ENCODE measurements at regions not wholly inside any gene's neighbourhood (a gene's known extent, or its start where the extent isn't known, plus 50 kb on each side); places are given as distances from the start of the nearest gene placed in this dataset.

- TF ChIP-seq RARB (CRISPR knock-in tag; IDR thresholded peaks at IDR 0.05) (no peak), GLIS3 (CRISPR knock-in tag; IDR thresholded peaks at IDR 0.05) (no peak), ZFP3 (CRISPR knock-in tag; IDR thresholded peaks at IDR 0.05) (no peak), OSR1 (CRISPR knock-in tag; IDR thresholded peaks at IDR 0.05) (no peak), ZFP30 (CRISPR knock-in tag; IDR thresholded peaks at IDR 0.05) (no peak), ZNF565 (CRISPR knock-in tag; conservative IDR thresholded peaks at IDR 0.05; ENCODE audit: low read depth) (no peak), ZNF70 (CRISPR knock-in tag; IDR thresholded peaks at IDR 0.05) (no peak), ZNF8 (CRISPR knock-in tag; IDR thresholded peaks at IDR 0.05) (no peak), CSDC2 (CRISPR knock-in tag; IDR thresholded peaks at IDR 0.05) (no peak), SNAI2 (CRISPR knock-in tag; IDR thresholded peaks at IDR 0.05) (no peak), ARNTL (CRISPR knock-in tag; IDR thresholded peaks at IDR 0.05; ENCODE audit: borderline replicate concordance, low read depth) (no peak), ZC3H10 (CRISPR knock-in tag; IDR thresholded peaks at IDR 0.05) (no peak), BACH2 (CRISPR knock-in tag; IDR thresholded peaks at IDR 0.05; ENCODE audit: borderline replicate concordance) (no peak), ESRRG (CRISPR knock-in tag; IDR thresholded peaks at IDR 0.05) (no peak), PPARA (CRISPR knock-in tag; IDR thresholded peaks at IDR 0.05; ENCODE audit: borderline replicate concordance) (no peak), TCF4 (CRISPR knock-in tag; IDR thresholded peaks at IDR 0.05; ENCODE audit: borderline replicate concordance) (no peak), POU6F1 (CRISPR knock-in tag; IDR thresholded peaks at IDR 0.05; ENCODE audit: borderline replicate concordance, low read depth) (no peak)
- TF ChIP-seq, protein P1, sequence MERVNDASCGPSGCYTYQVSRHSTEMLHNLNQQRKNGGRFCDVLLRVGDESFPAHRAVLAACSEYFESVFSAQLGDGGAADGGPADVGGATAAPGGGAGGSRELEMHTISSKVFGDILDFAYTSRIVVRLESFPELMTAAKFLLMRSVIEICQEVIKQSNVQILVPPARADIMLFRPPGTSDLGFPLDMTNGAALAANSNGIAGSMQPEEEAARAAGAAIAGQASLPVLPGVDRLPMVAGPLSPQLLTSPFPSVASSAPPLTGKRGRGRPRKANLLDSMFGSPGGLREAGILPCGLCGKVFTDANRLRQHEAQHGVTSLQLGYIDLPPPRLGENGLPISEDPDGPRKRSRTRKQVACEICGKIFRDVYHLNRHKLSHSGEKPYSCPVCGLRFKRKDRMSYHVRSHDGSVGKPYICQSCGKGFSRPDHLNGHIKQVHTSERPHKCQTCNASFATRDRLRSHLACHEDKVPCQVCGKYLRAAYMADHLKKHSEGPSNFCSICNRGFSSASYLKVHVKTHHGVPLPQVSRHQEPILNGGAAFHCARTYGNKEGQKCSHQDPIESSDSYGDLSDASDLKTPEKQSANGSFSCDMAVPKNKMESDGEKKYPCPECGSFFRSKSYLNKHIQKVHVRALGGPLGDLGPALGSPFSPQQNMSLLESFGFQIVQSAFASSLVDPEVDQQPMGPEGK (CRISPR knock-in tag; IDR thresholded peaks at IDR 0.05; ENCODE audit: borderline replicate concordance): no peak
- TF ChIP-seq, protein P2, sequence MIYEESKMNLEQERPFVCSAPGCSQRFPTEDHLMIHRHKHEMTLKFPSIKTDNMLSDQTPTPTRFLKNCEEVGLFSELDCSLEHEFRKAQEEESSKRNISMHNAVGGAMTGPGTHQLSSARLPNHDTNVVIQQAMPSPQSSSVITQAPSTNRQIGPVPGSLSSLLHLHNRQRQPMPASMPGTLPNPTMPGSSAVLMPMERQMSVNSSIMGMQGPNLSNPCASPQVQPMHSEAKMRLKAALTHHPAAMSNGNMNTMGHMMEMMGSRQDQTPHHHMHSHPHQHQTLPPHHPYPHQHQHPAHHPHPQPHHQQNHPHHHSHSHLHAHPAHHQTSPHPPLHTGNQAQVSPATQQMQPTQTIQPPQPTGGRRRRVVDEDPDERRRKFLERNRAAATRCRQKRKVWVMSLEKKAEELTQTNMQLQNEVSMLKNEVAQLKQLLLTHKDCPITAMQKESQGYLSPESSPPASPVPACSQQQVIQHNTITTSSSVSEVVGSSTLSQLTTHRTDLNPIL (CRISPR knock-in tag; IDR thresholded peaks at IDR 0.05; ENCODE audit: low read depth): no peak
- TF ChIP-seq, protein P3, sequence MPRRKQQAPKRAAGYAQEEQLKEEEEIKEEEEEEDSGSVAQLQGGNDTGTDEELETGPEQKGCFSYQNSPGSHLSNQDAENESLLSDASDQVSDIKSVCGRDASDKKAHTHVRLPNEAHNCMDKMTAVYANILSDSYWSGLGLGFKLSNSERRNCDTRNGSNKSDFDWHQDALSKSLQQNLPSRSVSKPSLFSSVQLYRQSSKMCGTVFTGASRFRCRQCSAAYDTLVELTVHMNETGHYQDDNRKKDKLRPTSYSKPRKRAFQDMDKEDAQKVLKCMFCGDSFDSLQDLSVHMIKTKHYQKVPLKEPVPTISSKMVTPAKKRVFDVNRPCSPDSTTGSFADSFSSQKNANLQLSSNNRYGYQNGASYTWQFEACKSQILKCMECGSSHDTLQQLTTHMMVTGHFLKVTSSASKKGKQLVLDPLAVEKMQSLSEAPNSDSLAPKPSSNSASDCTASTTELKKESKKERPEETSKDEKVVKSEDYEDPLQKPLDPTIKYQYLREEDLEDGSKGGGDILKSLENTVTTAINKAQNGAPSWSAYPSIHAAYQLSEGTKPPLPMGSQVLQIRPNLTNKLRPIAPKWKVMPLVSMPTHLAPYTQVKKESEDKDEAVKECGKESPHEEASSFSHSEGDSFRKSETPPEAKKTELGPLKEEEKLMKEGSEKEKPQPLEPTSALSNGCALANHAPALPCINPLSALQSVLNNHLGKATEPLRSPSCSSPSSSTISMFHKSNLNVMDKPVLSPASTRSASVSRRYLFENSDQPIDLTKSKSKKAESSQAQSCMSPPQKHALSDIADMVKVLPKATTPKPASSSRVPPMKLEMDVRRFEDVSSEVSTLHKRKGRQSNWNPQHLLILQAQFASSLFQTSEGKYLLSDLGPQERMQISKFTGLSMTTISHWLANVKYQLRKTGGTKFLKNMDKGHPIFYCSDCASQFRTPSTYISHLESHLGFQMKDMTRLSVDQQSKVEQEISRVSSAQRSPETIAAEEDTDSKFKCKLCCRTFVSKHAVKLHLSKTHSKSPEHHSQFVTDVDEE (CRISPR knock-in tag; IDR thresholded peaks at IDR 0.05): no peak
- ATAC-seq: no peak
Observed at GRCh38 chr12:107264667-107265066, 171.3 kb upstream of the CRY1 start.

DNA sequence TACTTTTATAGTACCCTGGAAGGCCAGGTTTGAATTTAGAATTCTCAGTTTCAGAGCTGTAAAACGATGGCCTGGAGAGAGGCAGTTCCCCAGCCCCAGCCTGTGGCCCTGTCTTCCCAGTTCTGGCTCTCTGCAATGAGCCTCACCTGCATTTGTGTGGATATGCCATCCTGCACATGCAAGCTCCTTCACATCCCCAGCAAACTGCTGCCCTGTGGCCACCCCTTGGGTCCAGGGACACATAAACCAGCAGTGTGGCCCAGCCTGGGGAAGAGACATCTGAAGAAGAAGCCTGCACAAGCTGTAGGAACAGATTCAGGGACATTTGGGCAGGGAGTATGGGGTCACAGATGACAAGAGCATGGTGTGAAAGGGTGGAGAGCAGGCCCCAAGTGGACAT, 174.3 kb upstream of the CRY1 start:
- ATAC-seq: no peak
- TF ChIP-seq SNAI2 (CRISPR knock-in tag; IDR thresholded peaks at IDR 0.05) (no peak), ESRRG (CRISPR knock-in tag; IDR thresholded peaks at IDR 0.05) (no peak), ZNF565 (CRISPR knock-in tag; conservative IDR thresholded peaks at IDR 0.05; ENCODE audit: low read depth) (no peak), ZFP3 (CRISPR knock-in tag; IDR thresholded peaks at IDR 0.05) (no peak), CSRNP3 (CRISPR knock-in tag; IDR thresholded peaks at IDR 0.05) (no peak), ZC3H10 (CRISPR knock-in tag; IDR thresholded peaks at IDR 0.05) (no peak), ARNTL (CRISPR knock-in tag; IDR thresholded peaks at IDR 0.05; ENCODE audit: borderline replicate concordance, low read depth) (no peak), GLIS3 (CRISPR knock-in tag; IDR thresholded peaks at IDR 0.05) (no peak), ISL1 (CRISPR knock-in tag; IDR thresholded peaks at IDR 0.05) (no peak)
- TF ChIP-seq, protein P3 (CRISPR knock-in tag; IDR thresholded peaks at IDR 0.05): no peak
